CD1c-positive myeloid dendritic cell (primary cell): ENCODE measurements at regions not wholly inside any gene's neighbourhood (a gene's known extent, or its start where the extent isn't known, plus 50 kb on each side); places are given as distances from the start of the nearest gene placed in this dataset.

Experiments
- DNase-seq: peaks from one replicate; pipeline ENCODE4 v3.0.0-alpha.2; 2016; ENCODE audit errors: extremely low spot score

DNA sequence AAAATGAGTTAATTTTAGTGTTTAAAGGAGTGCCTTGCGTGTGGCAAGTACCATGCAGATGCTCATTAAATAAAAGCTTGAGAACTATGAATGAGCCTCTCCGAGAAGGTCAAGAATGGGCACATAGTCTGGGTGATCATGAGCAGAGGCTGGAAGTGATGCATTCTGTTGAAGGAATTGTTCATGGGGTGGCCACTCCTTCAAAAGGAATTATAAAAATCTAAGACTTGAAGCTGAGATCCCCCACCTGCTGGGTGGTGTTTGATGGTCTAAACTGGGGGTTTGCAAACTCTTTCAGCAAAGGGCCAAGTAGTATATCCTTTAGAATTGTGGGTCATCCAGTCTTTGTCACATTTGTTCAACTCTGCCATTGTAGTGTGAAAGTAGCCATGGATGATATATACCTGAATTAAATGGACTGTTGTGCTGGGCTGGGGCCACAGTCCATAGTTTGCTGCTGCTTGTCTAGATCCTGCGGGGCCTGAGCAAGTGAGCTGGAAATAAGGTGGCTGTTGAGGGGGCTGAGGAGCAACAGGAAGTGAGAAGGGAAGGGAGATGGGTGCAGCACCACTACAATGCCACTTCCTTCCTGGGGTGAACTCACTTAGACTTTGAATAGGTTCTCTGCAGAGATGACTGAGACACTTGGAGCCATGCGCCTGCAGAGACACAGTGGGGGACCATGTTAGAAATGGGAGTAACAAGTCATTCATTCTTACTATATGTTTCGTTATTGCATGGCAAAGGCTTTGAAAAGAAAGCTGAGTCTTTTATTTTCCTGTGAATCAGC is 179.0 kb downstream of the SNX19 start:
- DNase-seq, result no peak

DNA sequence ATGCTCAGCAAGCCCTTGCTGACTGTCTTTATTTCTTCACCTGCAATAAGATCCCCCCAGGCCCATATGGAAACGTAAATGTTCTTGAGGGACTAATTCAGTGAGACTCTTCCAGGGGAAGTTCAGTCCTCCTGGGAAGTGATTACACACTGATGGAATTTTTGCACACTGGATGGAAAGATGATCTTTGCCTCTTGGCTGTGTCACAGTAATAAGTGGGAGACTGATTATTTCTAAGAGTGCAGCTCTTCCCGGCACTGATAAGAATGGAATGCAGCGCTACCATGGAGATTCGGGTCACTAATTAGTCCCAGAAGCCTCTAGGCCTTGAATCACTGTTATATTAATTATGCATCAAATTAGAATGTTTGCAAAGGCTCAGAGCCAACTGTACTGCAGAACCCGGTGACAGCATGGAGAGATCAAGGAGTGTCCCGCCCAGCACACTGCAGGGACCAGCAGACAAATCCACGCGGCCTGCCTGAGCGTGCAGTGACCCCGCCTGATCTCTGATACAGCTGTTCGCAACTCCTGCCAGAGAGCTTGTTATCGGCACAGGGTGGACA is 178.3 kb downstream of the SNX19 start:
- no peak for DNase-seq

DNA sequence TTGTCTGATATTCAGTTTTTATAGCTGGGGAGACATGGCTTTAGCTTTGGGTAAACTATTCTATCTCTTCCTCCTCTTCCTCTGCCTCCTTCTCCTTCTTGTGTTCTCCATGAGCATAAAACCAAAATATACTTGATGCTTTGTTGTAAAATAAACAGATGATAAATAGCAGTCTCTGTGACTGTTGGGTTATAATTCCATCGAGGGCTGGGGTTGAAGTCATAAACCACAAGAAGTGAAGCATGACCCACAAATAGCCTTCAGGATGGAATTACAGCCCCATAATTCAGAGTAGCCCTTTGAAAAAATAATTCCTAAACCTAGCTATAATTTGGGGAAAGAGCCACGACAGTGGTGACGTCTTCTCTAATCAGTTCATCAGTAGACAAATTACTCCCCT is 177.7 kb downstream of the SNX19 start:
- no peak for DNase-seq

DNA sequence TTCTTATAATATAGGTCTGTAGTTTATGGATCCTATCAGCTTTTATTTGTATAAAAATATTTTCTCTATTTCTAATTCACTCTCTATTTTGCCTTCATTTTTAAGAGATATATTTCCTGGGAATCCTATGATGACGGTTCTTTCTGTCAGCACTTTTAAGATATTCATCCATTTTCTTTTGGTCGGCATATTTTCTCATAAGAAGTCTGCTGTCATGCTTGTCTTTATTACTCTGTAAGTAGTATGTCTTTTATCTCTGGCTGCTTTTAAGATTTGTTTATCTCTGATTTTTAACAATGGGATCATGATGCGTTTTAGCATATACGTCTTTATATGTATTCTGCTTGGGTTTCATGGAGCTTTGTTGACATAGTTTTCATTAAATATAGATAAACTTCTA is 175.5 kb downstream of the SNX19 start:
- no peak for DNase-seq

DNA sequence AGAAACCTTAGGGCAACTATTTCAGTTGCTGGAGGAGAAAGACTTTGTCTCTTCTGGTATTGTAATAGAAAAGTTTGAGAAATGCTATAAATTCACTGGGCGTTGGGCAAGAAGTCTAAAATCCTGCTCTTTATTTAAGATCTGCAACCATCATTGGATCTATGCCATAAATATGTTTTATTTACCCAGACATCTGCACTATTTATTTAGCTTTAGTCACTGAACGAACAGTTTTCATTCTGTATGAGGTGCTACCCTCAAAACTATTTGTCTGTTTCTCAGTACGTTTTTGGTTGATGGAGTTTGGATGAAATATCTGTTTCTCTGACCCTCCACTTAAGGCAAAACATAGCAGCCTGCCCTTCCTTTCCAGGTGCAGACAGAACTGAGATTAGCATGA is 171.5 kb downstream of the SNX19 start:
- no peak for DNase-seq

DNA sequence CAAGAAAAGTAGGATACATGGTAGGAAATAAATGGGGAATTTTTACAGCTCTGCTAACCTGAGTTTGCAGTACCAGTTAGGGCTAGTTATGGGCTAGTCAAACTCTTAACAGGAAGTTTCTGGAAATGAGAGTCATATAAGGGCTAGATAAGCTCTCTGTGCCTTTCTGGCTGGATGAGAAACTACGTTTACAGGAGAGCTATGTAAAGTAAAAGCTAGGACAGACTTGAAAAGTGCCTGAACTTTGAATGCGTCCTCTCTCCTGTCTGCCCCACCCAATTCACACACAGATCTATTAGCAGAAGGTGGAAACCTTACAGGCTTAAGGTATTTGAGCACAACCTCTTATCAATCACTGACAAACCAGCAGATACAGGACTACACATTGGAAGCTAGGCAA is 167.1 kb downstream of the SNX19 start:
- no peak for DNase-seq

DNA sequence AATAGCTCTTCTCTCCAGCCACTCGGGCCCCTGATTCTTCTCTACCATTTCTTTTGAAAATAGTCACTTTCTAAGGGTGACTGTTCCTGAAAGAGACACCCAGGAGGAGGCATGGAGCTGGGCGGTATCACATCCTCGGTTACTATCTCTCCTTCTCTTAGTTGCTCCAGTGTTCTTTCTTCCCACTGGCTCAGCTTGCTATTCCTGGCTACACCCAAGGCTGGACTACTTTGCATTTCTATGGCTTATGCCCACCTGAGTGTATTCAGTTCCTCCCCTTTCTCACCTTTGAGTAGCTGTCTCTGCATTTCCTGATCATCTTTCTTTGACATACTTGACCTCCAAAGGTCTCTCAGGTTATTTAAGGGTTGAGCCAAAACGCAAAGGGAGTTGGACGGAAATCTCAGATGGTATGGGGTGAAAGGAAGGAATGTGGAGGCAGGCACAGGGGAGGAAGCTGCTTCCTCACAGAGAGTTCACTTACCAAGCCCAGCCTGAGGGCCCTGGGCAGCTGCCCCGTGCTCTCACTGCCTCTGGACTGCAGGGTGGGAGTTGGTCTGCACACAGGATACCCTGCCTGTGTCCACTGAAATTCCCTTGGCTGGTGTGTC is 155.7 kb downstream of the SNX19 start:
- no peak for DNase-seq

DNA sequence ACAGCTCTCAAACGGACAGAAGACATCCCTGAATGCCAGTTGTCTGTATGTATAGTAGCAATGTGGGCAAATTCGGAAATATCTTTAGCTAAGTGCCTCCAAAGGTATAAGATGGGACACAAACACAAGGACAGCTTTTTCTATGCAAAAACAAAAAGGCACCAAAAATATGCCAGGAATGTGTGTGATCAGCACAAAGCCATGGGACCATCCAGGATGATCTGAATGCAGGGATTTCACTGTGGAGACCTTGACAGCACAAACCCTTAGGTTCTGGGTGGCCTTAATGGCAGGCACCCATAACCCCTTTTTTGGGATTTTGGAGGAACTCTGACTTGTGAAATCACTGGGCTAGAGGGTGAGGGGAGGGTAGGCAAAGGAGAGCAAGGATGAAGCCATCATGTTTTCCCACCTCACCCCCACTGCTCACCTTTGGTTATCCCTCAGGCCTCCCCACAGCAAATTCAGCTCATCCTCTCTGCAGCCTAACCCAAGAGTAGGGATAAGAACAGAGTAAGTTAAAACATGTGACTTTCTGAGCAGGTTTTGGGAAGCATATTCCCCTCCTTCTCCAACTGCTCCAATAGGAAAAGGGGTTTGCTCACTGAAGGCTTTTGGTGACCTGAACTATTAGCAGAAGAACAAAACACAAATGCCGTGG is 154.6 kb downstream of the SNX19 start:
- no peak for DNase-seq

DNA sequence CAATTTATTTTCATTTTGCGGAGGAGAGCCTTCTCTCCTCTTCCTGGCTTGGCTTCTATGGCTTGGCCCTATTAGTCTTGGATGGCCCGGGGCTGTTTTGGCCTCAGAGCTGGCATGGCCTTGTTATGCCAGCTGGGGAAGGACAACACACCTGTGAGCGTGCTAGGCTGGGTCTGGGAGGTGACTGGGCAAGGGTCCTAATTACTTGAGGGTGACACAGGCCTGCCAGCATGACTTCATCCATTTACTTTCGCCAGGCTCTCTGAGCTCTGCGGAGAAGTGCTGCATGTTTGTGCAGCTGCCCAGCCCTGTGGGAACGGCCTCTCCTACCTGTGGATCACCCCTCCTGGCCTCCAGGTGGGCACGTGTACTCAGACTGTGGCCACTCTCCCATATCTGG is 153.6 kb downstream of the SNX19 start:
- no peak for DNase-seq

DNA sequence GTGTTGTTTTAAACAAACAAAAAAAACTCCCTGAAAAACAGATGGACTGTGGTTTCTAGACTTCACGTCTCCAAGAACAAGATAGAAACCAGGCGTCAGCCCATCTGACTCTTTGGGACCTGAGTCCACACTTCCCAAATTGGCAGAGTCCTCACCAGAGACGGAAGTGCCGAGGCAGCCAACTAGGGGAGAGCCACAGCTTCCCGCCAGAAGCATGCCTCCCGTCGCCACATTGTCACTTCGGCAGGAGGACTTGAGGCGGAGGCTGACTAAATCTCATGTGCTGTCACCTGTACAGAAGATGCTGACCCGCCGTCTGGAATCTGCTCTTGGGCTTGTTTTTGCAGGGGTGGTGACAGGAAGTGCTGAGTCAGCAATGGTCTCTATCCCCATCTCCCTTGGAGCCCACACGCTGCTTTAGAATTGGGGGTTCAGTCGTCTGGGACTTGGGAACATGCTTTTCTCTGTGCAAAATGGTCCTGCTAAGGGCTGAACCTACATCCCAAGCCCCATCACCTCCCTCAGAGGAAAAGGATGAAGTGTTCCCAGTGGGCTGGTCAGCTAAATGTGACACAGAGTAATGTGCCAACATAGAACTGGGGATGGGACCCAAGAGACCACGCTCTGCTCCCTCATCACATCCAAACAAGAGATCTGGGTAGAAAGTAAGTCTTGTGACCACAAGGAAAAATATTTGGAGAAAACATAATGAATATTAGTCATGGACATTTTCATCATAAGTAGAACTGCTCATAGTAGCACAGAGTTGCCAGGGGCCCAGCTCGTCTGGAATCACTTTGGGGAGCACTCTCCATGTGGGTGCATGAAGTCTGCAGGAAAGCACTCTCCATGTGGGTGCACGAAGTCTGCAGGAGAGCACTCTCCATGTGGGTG is 152.9 kb downstream of the SNX19 start:
- DNase-seq, result no peak

DNA sequence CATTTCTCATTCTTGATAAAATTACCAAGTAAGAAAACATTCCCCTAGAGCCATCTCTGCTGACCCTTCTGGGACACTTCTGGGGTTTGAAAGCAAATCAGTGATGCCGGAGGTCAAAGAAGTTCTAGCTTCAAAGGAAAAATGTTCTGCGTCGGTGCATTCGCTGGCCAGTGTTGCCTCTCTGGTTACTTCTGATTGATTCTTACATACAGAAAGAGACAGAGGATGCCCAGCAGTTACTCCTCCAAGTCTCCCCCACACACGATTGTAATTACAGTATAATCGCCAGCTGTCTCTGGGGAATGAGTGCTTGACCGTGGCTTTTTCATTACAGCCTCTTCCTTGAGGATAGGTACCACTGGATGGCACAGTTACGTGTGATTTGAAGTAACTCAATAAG is 150.9 kb downstream of the SNX19 start:
- no peak for DNase-seq

DNA sequence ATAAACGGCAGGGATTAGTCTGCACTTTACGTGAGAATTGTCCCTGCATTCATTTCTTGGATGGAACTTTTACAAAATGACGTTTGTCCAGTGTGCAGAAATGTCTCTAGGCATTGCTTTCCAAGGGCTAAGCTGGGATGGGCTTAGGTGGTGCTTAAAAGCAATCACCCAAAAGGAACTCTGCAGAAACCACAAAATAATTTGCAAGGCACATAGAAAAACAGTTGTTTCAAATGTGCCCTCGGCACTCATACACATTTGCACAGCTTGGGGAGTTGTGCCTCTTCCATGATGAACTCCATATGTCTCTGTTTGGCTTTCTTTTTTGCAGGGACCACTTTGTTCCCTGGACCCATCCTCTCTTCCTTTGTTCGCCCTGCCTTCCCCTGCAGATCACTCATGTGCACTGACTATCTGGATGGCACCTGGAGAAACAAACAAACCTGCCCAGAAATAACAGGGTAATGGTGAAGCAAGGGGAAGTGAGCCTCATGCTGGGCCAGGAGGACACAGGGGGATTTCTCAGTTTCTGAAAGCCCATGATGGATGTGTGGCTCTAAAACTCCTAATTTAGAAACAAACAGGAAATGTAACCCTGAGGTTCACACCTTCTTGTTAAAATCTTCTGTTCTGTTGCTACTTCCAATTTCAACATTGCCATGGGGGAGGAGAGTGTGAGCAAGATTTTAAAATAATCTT is 150.2 kb downstream of the SNX19 start:
- no peak for DNase-seq

DNA sequence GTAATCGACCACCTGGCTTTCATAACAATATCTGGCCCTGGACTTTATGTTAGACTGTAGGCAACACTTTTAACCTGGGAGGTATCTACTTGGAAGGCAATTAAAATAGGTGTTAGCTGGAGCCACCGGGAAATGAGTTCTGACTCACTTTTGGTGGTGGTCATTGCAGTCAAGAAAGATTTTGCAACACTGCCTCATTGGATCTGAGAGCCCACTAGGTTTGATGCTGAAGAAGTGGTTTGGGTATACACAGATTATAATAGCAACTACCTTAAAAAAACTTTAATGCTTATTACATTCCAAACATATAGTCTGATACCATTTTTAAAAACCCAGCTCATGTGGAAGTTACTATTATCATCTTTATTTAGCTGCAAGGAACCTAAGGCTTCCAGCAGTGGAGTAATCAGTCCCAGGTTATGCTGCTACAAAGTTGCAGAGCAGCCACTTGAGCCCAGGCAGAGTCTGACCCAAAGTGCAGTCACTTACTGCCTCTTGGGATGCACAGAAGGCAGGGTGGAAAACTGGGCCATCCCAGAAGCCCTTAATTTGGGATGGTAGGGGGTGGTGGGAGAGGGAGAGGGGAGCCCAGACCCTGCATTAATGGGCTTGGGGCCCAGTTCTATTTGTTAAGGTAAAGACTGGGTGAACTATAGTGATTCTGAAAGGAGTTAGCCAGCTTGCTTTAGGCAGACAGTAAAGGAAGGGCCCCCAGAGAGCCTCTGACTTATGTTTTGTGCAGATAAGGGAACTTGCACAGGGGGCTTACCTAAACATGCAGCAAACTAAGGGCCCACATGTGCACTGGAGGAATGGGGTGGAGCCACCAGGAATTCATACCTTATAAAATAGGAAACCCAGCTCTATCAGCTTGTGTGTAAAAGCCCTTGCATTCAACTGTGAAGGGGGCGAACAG is 149.4 kb downstream of the SNX19 start:
- no peak for DNase-seq

DNA sequence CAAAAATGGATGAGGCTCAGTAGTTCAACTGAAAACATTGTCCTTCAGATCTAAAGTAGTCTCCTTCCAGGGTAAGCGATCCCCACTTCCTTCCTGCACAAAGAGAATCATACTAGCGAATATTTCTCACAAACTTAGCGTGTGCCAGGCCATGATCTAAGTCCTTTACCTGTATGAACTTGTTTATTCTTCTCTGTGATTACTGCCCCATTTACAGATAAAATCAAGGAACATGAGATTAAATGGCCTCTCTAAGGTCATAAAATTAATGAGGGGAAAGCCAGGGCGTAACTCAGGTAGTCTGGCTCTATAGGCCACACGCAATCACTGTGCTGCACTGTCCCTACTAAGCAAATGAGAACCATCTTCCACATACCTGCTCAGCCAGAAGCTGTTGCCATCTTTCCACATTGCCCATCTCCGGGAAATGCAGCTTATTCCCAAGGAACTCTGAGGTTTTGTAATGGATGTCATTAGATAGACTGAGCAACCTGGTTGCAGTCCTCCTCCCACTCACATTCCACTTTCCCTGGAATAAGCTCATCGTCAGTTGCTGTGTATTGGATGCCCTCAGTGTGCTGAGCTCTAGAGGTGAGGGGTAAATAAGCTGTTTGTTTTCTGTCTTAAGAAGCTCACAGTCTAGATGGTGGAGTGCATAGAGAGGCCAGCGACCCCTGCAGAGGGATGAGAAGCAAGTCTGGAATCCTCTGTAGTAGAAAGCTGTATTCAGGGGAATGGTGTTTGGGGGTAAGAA is 146.3 kb downstream of the SNX19 start:
- DNase-seq, result no peak

DNA sequence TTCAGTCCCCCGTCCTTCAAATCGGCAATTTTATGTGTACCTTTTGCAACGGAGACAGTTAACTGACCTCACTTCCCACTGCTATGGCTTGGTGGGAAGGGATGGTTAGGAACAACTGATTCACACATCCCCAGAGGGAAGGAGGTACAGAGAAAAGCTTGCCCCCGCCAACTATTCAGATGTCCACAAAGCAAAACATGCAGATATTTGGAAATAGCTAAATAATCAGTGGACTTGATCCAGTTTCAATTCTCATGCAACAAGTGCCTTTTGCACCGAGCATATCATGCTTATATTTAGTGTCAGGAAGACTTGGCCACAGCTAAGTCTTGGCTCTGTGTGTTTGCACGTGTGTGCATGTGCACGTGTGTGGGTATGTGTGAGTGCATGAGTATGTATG is 144.6 kb downstream of the SNX19 start:
- DNase-seq, result no peak

DNA sequence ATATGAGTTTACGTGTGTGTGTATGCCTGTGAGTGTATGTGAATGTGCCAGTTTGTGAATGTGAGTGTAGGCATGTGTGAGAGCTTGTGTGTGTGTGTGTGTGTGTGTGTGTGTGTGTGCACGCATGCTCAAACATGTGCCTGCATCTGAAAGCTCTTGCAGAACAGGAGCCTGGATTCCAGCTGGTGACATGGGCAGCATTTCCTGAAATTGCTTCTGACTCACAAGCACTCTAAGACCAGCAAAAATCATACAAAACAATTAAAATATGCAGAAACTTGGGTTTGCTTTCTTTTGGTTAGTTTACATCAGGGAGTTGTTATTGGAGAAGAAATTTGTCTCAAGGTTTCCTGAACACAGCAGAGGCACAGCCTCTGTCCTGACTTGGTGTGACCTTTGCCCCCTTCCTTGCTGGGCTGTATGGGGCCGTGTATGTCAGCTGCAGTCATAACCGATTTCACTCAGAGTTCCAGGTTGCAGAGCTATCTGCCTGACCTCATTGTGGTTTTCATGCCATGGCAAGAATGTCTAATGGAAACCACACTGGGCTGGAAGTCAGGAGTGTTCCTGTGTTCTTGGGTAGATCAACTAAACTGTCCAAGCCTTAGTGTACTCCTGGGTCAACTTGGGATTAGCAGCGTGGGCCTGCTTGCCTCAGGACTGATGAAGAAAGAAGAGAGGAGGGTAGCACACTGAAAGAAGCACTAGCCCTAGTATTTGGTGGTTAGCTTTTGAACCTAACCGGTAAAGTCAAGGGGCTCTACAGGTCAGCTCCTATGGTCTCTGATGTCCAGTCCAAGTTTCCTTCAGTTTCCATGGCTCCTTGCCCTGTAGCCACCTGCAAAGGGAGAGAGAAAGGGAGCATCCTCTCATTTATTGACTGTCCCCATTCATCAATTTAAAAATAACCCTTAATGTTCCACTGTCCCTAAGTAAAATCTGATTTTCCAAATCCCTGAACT is 143.7 kb downstream of the SNX19 start:
- DNase-seq, result no peak

DNA sequence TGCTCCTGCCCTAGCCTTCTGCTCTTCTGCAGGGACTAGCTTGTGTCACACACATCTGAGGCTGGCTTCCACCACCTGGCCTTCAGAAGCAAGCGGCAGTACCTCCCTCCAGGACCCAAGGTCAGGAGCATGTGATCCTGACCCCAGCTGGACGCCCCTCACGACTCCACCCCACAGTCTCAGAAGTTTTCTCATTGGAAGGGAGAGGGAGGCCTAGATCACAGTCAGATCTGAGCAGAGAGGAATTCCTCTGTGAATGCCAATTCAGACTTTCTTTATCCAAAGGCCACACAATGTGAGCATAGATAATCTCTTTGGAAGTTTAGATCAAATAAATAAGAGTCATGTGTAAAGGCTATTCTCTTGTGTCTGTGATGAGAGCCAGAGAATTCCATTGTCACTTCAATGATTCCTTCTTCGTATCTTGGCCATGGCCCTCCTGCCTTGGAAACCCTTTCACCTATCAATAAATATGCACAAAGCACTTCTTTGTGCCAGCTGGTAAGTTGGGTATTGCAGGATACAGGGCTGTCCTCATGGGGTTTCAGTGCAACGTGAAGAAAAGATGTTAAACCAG is 142.9 kb downstream of the SNX19 start:
- DNase-seq, result no peak

DNA sequence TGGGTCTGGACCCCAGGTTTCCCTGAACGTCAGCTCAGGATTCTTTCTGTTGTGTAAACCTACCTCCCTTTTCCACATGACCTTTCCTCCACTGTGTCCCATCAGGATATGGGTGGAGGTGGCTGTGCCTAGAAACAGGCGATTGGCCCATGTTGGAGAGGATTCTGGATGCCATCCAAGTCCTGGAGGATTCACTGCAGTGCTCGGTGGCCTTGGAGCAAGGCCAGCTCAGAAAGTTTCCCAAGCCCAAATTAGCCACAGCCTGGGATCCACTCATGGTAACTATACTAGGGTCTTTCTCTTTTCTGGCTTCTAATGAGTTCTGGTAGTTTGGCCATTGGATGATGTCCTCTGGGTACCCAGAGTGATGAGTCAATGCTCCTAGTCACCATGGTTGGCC is 141.6 kb downstream of the SNX19 start:
- DNase-seq, result no peak
